ENCODE measurements at regions not wholly inside any gene's neighbourhood (a gene's known extent, or its start where the extent isn't known, plus 50 kb on each side); places are given as distances from the start of the nearest gene placed in this dataset.

GRCh38 chr2:173819852-173820251, 145.3 kb downstream of the SP3 start:
- no peak for TF ChIP-seq CTCF (IDR thresholded peaks at IDR 0.05)
- TF ChIP-seq KDM1A (IDR thresholded peaks at IDR 0.05; ENCODE audit: low read depth), result no peak
- no peak for TF ChIP-seq POLR2A (IDR thresholded peaks at IDR 0.05; ENCODE audit: low read length)
- no peak for TF ChIP-seq MYC (IDR thresholded peaks at IDR 0.05; ENCODE audit: borderline replicate concordance, low read length)
- TF ChIP-seq BHLHE40 (IDR thresholded peaks at IDR 0.05; ENCODE audit: low read depth, low read length), result no peak
- TF ChIP-seq FOSL2 (IDR thresholded peaks at IDR 0.05), result no peak
- TF ChIP-seq FOSL2 (CRISPR knock-in tag; IDR thresholded peaks at IDR 0.05), result no peak

Data from A549 (cell line).